Esophagus squamous epithelium (tissue), 5 donors: ENCODE measurements at regions not wholly inside any gene's neighbourhood (a gene's known extent, or its start where the extent isn't known, plus 50 kb on each side); places are given as distances from the start of the nearest gene placed in this dataset.

ENCODE experiments used
- DNase-seq: peaks from one replicate; lab custom pipeline; 2025; lab: John Stamatoyannopoulos, UW
- H3K27ac ChIP-seq, 4 donors: fragments of 200-600 bp; sonication (generic); one replicate each; pipeline ENCODE4 v1.5.1; 2016 to 2019; ENCODE audit warnings: mild to moderate bottlenecking in 1 of 4
- H3K27me3 ChIP-seq, 4 donors: fragments of 200-600 bp; sonication (generic); 1 replicate in 3 of 4; 2 replicates in 1 of 4; pipeline versions ENCODE4 v1.5.1 to v1.6.0; 2017 to 2021; ENCODE audit warnings: antibody characterized with exemption in 1 of 4
- H3K36me3 ChIP-seq, 3 donors: fragments of 200-600 bp; sonication (generic); one replicate each; pipeline ENCODE4 v1.5.1; 2016 to 2019
- H3K4me1 ChIP-seq, 3 donors: fragments of 200-600 bp; sonication (generic); one replicate each; pipeline ENCODE4 v1.5.1; 2017 to 2019
- H3K4me3 ChIP-seq, 4 donors: fragments of 200-600 bp; sonication (generic); 1 replicate in 3 of 4; 2 replicates in 1 of 4; pipeline ENCODE4 v1.5.1; 2016 to 2019; ENCODE audit warnings: mild to moderate bottlenecking in 2 of 4, moderate library complexity in 1 of 4
- H3K9me3 ChIP-seq, 3 donors: fragments of 200-600 bp; sonication (generic); one replicate each; pipeline ENCODE4 v1.5.1; 2016 to 2019
- CTCF ChIP-seq, 6 experiments: fragments of 450-650 bp in 4 of 6; fragments of 200-600 bp in 2 of 6; sonication (generic) in 2 of 6; IDR thresholded peaks; one replicate each; pipeline ENCODE4 v1.5.1; 2016 to 2019; ENCODE audit warnings: antibody characterized with exemption in 6 of 6, mild to moderate bottlenecking in 4 of 6, moderate library complexity in 4 of 6
- POLR2A ChIP-seq, 4 donors: fragments of 450-650 bp; IDR thresholded peaks; one replicate each; pipeline ENCODE4 v1.6.1; 2017; ENCODE audit warnings: antibody characterized with exemption in 4 of 4, mild to moderate bottlenecking in 4 of 4, moderate library complexity in 3 of 4
- WGBS, 2 donors: methylation state at CpG; one replicate each; pipeline ENCODE4 v1.1.5; 2018; 5-methylcytosine and 5-hydroxymethylcytosine counted together
- intact Hi-C: fragments of 100-400 bp; cut with DNase I; formaldehyde crosslinking; loops from one replicate; pipeline ENCODE4 v1.15.0; 2022
- donor health status: DM: yes; HTN: yes; CAD: no.

- intact Hi-C loops = no loop called here
- Histone ChIP-seq H3K9me3 (no peaks in the 10 kb centered on the region), H3K27me3 (no peaks in the 10 kb centered on the region), H3K4me3 (no peak overlapping the region), H3K4me1 (no peaks in the 10 kb centered on the region), H3K27ac (no peak overlapping the region), H3K36me3 (no peaks in the 10 kb centered on the region)
- TF ChIP-seq POLR2A (IDR thresholded peaks at IDR 0.05) (no peak), CTCF (IDR thresholded peaks at IDR 0.05) (no peak)
- no peak for DNase-seq
Measured at GRCh38 chr18:5651736-5652135, 107.9 kb upstream of the EPB41L3 start.

GRCh38 chr18:5649439-5649838 is 105.6 kb upstream of the EPB41L3 start:
- 80 to 83% methylated on average over 8 of the region's 8 CpGs for WGBS, 2 donors
- intact Hi-C loops = no loop called here
- DNase-seq = no peak

GRCh38 chr18:5646739-5647138 is 102.9 kb upstream of the EPB41L3 start:
- H3K27me3 ChIP-seq = peaks cover 0 to 8% (median 0%) of the 10 kb centered on the region in 4 donors
- H3K36me3 ChIP-seq = no peaks in the 10 kb centered on the region
- no peak overlapping the region for H3K27ac ChIP-seq
- no peaks in the 10 kb centered on the region for H3K9me3 ChIP-seq
- H3K4me1 ChIP-seq = no peaks in the 10 kb centered on the region
- no peak for DNase-seq
- intact Hi-C loops = no loop called here
- WGBS, 2 donors = 34 to 35% methylated on average over 3 of the region's 3 CpGs
- H3K4me3 ChIP-seq = no peak overlapping the region
- no peak for TF ChIP-seq POLR2A (IDR thresholded peaks at IDR 0.05)

More at GRCh38 chr18:5649439-5649838, 105.6 kb upstream of the EPB41L3 start:
- no peaks in the 10 kb centered on the region for H3K27me3 ChIP-seq
- H3K4me1 ChIP-seq = no peaks in the 10 kb centered on the region
- no peak for TF ChIP-seq POLR2A (IDR thresholded peaks at IDR 0.05)
- TF ChIP-seq CTCF (IDR thresholded peaks at IDR 0.05) = no peak
- no peak overlapping the region for H3K27ac ChIP-seq
- no peaks in the 10 kb centered on the region for H3K36me3 ChIP-seq
- no peak overlapping the region for H3K4me3 ChIP-seq
- H3K9me3 ChIP-seq = no peaks in the 10 kb centered on the region

GRCh38 chr18:5643288-5643687 is 99.5 kb upstream of the EPB41L3 start:
- TF ChIP-seq CTCF (IDR thresholded peaks at IDR 0.05) = no peak
- TF ChIP-seq POLR2A (IDR thresholded peaks at IDR 0.05) = no peak
- Histone ChIP-seq H3K36me3 (no peaks in the 10 kb centered on the region), H3K27ac (no peak overlapping the region), H3K9me3 (no peaks in the 10 kb centered on the region), H3K27me3 (peaks cover 0 to 28% (median 0%) of the 10 kb centered on the region in 4 donors), H3K4me1 (no peaks in the 10 kb centered on the region), H3K4me3 (no peak overlapping the region)
- 85 to 90% methylated on average over 7 of the region's 7 CpGs for WGBS, 2 donors
- no peak for DNase-seq
- intact Hi-C loops = no loop called here

GRCh38 chr18:5640939-5641338 is 97.1 kb upstream of the EPB41L3 start:
- Histone ChIP-seq H3K4me3 (no peak overlapping the region), H3K9me3 (no peaks in the 10 kb centered on the region), H3K36me3 (no peaks in the 10 kb centered on the region), H3K27ac (no peak overlapping the region), H3K27me3 (peaks cover 0 to 35% (median 0%) of the 10 kb centered on the region in 4 donors), H3K4me1 (no peaks in the 10 kb centered on the region)
- no peak for TF ChIP-seq CTCF (IDR thresholded peaks at IDR 0.05)
- TF ChIP-seq POLR2A (IDR thresholded peaks at IDR 0.05) = no peak
- DNase-seq = no peak
- 68 to 70% methylated on average over 12 of the region's 12 CpGs for WGBS, 2 donors
- intact Hi-C loops = no loop called here

GRCh38 chr18:5639131-5639530 is 95.3 kb upstream of the EPB41L3 start:
- no peaks in the 10 kb centered on the region for H3K4me1 ChIP-seq
- 21 to 53% methylated on average over 2 of the region's 2 CpGs for WGBS, 2 donors
- no peak overlapping the region for H3K4me3 ChIP-seq
- H3K9me3 ChIP-seq = no peaks in the 10 kb centered on the region
- H3K27ac ChIP-seq = no peak overlapping the region
- no peak for DNase-seq
- H3K27me3 ChIP-seq = peaks cover 0 to 42% (median 0%) of the 10 kb centered on the region in 4 donors
- no peaks in the 10 kb centered on the region for H3K36me3 ChIP-seq
- intact Hi-C loops = no loop called here
- no peak for TF ChIP-seq CTCF (IDR thresholded peaks at IDR 0.05)
- TF ChIP-seq POLR2A (IDR thresholded peaks at IDR 0.05) = no peak
